LoVo (cell line): ENCODE measurements at regions not wholly inside any gene's neighbourhood (a gene's known extent, or its start where the extent isn't known, plus 50 kb on each side); places are given as distances from the start of the nearest gene placed in this dataset.
"Not testable (repeated sequence)": the region's sequence is repeated elsewhere in the genome, so short reads cannot be mapped to it uniquely, and the experiment has no call there.

ENCODE experiments used
- DNase-seq: peaks from one replicate; pipeline ENCODE4 v3.0.0-alpha.2; 2016; ENCODE audit warnings: low spot score

DNA sequence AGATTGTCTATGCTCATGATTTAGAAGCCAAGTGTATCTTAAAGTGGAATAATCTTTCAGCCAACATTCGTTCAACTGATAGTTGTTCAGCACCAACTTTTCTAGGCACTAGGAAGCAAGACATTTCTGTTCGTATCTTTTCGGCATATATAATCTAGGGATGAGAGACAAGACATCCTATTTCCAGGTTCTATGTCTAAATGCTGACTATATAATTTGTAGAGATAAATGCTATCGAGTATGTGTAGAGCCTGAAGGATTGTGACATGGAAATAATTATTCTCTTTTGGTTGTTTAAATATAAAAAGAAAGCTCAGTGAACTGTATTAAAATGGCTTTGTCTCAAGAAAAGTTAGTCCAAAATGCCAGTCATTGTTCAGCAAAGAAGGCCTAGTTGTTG lies 371.6 kb downstream of the DOK5 start:
- DNase-seq, result no peak

DNA sequence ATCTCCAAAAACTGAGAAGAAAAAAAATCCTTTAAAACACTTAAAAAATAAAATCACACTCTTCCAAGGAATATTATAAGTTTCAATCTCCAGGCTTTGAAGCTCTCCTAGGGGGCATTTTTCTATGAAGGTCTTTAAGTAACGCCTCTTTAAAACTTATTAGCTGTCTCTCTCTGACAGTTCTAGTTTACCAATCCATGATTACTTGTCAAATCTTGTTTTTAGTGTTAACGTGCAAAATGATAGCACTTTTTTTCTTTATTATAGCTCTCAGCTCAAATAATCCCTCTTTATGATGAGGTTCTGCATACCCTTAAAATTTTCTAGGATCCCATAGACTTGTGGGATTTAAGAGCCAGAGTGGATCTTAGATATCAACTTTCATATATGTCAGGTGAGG lies 369.0 kb downstream of the DOK5 start:
- DNase-seq, result no peak

DNA sequence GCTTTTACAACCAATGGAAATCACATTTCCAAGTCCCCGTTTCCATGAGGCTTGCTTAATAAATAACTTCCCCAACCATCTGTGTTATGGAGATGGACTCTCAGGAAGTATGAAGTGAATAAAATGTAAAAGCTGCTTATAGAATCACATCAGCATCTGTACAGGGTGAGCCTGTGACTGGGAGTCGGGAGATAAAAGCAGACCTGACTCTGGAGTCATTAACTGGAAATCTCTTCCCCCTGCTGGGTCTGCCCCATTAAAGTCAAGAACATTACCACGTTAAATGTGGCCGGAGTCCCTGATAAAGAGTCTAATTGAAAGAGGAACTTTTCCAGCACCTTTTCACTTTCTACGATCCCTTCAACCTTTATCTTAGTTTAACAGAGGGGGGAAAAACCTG lies 368.5 kb downstream of the DOK5 start:
- DNase-seq, result no peak

DNA sequence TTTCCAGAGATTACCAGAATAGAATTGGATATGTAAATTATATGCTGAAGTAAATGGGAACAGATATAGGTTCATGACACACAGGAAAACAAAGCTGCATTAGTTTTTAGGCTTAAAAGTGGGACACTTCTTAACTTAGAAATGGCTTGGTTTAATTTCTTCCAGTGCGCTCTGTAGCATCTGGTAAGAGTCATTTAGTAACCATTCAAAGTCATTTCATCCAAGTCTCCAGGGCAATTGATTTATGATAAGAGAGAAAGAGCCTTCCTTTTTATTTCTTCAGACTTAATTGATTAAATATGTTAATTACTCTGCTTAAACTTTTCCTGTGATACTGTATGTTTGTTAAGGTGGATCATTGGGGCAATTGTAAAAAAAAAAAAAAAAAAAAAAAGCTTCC lies 368.0 kb downstream of the DOK5 start:
- DNase-seq, result no peak

DNA sequence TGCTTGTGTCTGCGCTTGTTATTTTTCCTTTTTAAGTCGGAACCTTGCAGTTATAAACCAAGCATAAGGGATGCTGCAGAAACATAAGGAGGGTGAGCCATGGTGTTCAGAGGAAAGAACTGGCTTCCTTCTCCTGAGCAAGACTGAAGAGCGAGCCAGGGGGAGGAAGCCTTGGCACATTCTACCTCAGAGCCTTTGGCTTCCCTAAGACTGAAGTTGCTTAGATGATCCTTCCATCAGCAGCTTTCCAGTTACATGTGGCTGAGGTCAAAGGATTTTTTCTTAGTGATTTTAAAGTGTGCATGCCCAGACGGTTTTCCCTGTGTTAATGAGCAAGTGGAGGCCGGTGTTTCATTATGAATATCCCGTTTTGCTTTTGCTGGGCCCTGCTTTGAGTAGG lies 363.8 kb downstream of the DOK5 start:
- no peak for DNase-seq

DNA sequence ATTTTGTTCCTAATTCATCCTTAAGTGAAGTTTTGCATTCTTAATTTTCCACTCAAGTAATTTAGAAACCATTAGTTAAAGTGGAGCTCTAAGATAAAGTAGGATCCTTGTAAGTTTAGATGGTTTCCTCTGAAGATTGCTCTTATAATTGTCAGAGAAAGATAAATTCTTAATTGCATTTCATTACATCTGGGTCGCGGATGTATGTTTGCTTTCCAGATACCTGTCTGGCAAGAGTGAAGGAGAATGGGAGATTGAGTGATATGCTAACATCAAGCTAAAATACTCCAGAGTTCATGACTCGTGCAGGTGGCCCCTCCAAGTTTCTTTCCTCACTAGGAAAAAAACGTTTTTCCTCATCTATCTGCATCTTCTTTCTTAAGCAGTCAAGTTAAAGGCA lies 361.8 kb downstream of the DOK5 start:
- DNase-seq, result no peak

DNA sequence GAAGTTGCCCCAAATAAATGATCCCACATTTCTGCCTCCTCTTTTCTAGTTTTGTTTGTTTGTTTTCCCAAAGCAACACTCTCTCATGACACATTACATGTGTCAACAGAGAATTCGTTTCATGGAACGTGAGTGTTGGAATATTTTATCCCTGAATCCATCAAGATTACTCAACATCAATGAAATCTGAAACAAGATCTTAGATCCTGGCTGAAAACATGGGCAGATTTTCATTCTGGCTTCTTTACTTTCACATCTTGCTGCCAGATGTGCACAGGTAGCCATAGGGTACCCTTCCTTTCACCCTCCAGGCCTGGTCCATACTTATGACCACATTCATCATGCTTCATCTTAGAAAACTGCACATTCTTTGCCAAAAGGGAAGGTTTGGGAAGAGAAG lies 347.0 kb downstream of the DOK5 start:
- DNase-seq, result no peak

DNA sequence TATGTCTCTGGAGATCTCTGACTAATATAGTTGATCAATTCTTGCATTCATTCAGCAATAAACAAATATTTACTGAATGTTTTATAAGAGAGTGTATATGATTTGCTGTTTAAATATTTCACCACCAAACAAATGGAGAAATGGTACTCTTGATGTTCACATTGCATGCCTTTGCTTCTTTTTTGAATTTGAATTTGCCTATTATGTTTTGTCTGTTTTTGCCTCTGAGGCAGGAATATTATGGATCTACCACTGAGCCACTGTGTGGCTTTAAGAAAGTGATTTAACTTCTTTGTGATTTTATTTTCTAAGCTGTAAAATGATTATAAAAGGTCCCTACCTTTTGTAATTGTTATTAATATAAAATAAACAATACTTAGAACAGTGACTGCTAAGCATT lies 345.0 kb downstream of the DOK5 start:
- no peak for DNase-seq

DNA sequence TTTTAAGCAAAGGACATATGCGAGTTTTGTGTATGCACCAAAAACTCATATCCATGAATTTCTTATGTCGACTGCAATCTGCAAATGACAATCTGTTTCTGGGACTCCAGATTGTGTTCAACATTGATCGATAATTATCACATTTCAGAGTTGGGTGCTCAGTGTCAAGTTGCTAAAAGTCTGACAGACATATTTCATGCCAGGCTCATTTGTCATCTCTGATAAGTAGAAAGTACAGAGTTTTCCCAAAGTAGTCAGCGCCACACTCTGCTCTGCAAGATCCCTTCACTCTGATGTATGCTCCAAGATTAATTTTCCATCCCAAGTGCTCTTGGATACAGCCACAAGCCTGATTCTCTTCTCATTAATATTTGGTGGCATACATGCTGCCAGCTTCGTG lies 331.1 kb downstream of the DOK5 start:
- no peak for DNase-seq

DNA sequence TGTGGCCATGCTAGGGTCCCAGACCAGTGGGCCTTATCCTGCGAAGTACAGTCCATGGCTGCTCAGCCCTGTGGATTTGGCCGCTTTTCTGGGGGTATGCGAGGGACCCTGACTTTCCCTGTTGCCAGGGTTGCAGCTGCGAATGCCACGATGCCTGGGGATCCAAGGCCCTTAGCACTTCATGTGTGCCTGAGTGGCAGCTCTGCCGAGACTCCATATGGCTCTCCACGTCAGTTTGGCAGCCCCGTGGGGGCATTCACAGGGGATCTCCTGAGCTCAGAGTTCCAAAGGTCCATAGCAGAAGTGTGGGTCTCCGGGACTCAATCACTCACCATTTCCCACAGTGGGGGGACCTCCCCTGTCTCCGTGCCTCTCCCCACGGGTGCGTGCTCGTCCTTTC lies 319.5 kb downstream of the DOK5 start:
- DNase-seq, result no peak

DNA sequence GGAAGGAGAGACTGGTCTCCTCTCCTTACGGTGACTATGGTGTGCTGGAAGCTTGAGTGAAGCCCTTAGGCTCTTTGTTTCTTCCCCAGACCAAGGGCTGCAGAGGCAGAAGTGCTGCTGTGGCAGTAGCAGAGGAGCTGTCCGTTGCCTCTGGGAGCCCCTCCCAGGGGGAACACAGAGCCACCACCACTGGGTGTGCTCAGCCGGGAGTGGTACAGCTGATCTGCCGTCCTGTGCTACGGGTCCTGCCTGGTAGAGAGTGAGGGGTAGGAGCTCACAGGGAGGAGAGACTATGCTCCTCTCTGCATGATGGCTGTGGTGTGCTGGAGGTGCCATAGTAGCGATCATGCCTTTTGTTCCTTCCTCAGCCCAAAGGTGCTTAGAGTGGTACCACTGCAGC lies 318.7 kb downstream of the DOK5 start:
- no peak for DNase-seq

DNA sequence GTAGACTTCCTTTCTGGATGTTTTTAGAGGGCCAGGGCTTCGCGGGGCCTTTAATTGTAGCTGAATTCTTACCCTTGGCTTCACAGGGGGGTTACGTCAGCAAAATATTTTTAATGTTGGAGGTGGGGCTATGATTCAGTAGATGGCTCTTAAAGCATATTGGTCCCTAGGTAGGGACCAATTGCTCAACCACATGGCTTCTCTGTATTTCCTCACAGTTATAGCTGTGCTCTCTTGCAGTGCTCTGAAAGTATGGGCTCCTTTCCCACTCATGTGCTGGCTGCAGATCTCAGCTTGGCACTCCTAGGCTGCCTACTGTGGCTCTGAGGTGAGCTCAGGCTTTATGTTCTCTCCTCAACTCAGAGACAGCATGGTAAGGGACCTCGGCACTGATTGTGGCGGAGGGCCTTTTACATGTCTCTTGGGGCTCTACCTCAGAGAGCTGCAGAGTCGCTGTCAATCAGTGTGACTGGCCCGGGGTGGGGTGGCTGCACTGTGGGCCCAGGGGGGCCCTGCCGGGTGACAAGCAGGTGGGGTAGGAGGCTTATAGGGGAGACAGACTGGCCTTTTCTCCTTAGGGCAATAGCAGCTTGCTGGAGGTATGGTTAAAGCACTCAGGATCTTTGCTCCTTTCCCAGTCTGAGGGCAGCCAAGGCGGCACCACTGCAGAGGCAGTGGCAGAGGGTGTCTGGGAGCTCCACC lies 318.0 kb downstream of the DOK5 start:
- no peak for DNase-seq

DNA sequence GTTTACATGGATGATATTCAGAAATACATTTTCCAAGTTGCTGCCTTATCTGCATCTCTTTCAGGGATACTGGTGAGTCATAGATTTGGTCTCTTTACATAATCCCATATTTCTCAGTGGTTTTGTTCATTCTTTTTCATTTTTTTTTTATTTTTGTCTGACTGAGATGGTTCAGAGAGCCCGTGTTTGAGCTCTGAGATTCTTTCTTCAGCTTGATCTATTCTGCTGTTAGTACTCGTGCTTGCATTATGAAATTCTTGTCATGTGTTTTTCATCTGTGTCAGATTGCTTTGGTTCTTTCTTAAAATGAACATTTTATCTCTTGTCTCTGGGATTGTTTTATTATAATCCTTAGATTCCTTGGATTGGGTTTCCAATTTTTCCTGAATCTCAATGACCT lies 317.3 kb downstream of the DOK5 start:
- no peak for DNase-seq

DNA sequence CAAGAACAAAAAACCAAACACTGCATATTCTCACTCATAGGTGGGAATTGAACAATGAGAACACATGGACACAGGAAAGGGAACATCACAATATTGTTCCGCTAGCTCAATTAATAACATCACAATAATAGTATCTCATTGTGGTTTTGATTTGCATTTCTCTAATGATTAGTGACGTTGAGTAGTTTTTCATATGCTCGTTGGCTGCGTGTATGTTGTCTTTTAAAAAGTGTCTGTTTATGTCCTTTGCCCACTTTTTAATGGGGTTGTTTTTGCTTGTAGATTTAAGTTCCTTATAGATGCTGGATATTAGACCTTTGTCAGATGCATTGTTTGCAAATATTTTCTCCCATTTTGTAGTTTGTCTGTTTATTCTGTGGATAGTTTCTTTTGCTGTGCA lies 312.9 kb downstream of the DOK5 start:
- DNase-seq, result not testable (repeated sequence)

DNA sequence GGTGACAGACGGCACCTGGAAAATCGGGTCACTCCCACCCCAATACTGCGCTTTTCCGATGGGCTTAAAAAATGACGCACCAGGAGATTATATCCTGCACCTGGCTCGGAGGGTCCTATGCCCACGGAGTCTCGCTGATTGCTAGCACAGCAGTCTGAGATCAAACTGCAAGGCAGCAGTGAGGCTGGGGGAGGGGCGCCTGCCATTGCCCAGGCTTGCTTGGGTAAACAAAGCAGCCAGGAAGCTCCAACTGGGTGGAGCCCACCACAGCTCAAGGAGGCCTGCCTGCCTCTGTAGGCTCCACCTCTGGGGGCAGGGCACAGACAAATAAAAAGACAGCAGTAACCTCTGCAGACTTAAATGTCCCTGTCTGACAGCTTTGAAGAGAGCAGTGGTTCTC lies 307.4 kb downstream of the DOK5 start:
- not testable (repeated sequence) for DNase-seq

DNA sequence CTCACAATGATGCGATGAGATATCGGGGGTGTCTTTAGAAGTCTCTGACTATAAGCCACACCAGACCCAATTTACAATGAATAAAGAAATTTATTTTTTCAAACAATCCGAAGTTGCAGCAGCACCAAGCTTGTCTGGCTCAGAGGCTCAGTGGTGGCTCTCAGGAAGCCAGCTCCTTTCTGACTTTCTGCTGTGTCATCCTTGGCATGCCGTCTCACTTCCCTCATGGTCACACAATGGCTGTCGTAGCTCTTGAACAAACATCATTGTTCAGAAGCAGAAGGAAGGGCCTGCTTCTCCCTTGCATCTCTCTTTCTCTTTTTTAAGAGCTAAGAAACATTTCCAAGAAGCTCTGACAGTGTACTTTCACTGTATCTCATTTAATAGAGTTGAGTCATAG lies 299.0 kb downstream of the DOK5 start:
- DNase-seq, result no peak

DNA sequence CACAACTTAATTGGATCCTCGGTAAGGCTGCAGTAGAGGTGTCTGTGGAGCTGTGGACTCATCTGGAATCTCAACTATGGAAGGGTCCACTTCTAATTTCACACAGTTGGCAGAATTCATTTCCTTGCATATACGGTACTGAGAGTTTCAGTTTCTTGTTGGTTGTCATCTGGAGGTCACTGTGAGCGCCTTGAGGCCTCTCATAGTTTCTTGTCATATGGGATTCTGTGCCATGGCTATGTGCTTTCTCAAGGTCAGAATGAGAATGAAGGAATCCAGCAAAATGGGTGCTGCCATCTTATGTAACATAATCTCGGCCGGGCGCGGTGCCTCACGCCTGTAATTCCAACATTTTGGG lies 298.2 kb downstream of the DOK5 start:
- DNase-seq, result no peak

DNA sequence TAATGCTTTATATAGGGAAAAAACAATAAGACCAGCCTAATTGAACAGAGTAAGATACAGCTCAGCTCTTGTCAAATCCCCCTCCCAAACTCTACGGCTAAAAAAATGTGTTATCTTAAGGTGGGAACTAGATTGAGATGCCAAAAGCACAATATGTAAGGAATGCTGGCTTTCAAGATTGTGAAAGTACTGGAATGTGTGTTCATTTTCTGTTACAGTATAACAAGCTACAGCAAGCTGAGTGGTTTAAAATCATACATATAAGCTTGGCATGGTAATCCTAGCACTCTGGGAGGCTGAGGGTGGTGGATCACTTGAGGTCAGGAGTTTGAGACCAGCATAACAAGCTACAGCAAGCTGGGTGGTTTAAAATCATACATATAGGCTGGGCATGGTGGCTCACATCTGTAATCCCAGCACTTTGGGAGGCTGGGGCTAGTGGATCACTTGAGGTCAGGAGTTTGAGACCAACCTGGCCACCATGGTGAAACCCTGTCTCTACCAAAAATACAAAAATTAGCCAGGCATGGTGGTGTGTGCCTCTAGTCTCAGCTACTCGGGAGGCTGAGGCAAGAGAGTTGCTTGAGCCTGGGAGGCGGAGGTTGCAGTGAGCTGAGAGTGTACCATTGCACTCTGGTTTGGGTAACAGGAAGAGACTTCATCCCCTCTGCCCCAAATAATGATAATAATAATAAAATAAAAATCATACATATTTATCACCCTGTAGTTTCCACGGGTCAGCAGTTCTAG lies 297.7 kb downstream of the DOK5 start:
- DNase-seq, result no peak

DNA sequence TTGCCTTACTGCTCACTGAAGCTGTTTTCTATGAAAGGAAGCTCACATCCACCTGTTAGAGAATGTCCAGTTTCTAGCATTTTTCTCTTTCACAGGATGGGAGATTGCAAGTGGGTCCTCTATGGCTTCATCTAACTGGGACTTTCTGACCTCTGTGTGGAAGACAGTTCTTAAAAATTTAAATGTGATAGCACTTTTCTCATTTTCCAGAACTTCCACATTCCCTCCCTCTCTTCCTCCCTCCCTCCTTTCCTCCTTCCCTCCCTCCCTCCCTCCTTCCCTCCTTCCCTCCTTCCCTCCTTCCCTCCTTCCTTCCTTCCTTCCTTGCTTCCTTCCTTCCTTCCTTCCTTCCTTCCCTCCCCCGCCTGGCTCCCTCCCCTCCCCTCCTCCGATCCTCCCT lies 291.1 kb downstream of the DOK5 start:
- no peak for DNase-seq

DNA sequence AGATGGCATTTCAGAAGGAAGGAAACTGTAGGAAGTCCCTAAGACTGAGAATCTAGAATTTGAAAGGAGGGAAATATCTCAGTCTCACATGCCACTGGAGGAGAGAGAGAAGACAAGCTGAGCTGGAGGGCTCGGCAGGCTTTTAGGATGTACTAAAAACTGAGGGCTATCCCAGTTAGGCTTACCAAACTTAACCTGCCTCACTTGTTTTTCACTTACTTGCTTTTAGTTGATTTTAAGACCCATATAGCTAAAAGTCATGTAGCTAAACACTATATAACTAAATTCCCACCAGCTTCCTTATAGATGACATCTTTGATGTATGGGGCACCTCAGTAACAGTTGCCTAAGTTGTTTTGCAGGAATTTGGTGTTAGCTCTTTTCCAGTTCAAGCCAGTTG lies 288.0 kb downstream of the DOK5 start:
- DNase-seq, result no peak

DNA sequence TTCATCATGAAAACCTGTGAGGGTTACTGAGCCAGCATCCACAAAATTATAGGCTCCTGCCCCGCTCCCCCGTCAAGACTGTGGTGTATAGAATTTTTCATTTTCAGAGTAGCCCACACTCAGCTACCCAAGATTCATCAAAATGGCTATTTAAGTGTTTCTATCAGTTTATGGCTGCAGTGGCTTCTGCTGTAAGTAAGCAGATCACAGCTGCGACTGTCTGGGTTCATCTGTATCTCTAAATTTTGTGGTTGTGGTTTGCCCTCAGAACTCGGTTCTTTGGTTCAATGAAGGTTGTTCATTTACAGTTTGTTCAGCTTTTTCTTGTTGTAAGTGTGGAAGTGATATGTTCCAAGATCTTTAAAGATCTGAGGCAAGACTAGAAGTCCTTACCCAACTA lies 284.2 kb downstream of the DOK5 start:
- no peak for DNase-seq

DNA sequence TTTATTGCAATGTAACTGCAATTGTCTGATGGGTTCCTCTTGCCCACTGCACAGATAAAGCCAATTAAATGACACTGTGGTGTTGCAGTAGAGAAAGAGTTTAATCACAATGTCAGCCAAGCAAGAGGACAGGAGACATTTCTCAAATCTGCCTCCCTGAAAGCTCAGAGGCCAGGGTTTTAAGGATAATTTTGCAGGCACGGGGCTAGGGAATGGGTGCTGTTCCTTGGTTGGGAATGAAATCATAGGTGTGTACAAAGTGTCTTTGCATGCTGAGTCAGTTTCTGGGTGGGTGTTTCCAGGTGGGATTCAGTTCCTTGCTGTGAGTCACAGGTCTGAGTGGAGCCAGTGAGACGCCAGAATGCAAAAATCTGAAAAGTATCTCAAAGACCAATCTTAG lies 271.4 kb downstream of the DOK5 start:
- no peak for DNase-seq

DNA sequence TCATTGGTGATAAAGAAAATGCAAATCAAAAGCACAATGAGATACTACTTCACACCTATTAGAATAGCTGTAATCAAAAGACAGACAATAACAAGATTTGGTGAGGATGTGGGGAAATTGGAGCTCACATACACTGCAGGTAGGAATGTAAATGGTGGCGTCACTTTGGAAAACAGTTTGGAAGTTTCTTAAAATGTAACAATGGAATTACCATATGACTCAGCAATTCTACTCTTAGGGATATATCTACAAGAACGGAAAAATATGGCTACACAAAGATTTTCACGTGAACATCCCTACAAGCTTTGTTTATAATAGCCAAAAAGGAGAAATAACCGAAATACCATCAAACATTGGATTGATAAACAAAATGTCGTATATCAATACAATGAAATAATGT lies 270.4 kb downstream of the DOK5 start:
- no peak for DNase-seq

DNA sequence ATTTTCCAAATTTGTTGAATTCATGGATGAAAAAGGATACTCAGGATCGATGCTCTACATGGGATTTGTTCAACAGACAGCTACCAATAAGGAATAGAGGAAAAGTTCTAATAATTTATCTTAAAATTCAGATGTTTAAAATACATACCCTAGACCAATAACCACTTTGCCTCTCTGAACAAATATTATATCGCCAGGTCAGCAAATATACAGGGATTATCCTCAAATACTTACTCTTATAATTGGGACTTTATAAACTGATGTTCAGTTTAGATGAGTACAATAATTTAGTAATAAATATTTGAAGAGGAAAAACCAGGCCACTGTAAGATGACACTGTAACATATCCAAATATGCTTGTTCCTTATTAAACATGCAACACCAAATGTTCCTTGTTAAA lies 268.7 kb downstream of the DOK5 start:
- no peak for DNase-seq
